K562 (cell line): ENCODE measurements at regions not wholly inside any gene's neighbourhood (a gene's known extent, or its start where the extent isn't known, plus 50 kb on each side); places are given as distances from the start of the nearest gene placed in this dataset.

Experiments used
- CEBPG ChIP-seq, 3 experiments: fragments of 200-800 bp in 1 of 3; sonication (Bioruptor generic) in 1 of 3; sonication (generic) in 1 of 3; formaldehyde crosslinking in 1 of 3; IDR thresholded peaks in 2 of 3; conservative IDR thresholded peaks in 1 of 3; 2 replicates each; pipeline versions ENCODE4 v1.6.1 to v1.8.0; 2016 to 2022; ENCODE audit warnings: missing compliant biosample characterization in 2 of 3, missing genetic modification characterization in 2 of 3, mild to moderate bottlenecking in 1 of 3, missing genetic modification reagents in 1 of 3
- EP300 ChIP-seq: IDR thresholded peaks from 2 replicates; pipeline ENCODE4 v1.6.1; 2012; ENCODE audit warnings: low read length, improper control_type of control experiment
- FOXJ3 ChIP-seq: sonication (generic); formaldehyde crosslinking; IDR thresholded peaks from 2 replicates; pipeline ENCODE4 v1.4.0; 2020; ENCODE audit warnings: mild to moderate bottlenecking, missing genetic modification reagents
- MECOM ChIP-seq: fragments of 250-450 bp; sonication (Bioruptor Pico); IDR thresholded peaks from 2 replicates; pipeline ENCODE4 v1.8.0; 2022; ENCODE audit warnings: inconsistent platforms
- MTA3 ChIP-seq: fragments of 450-650 bp; formaldehyde crosslinking; IDR thresholded peaks from 2 replicates; pipeline ENCODE4 v1.6.1; 2017; ENCODE audit warnings: mild to moderate bottlenecking, borderline replicate concordance
- POLR2B ChIP-seq: fragments of 450-650 bp; IDR thresholded peaks from 2 replicates; pipeline ENCODE4 v1.6.1; 2018; ENCODE audit warnings: low read depth; ENCODE audit not compliant: partially characterized antibody
- SIN3A ChIP-seq, 2 experiments: fragments of 150-350 bp in 1 of 2; IDR thresholded peaks; 2 replicates each; pipeline ENCODE4 v1.6.1; 2011 to 2016; ENCODE audit warnings: borderline replicate concordance in 2 of 2, low read depth in 2 of 2, low read length in 2 of 2, mild to moderate bottlenecking in 2 of 2, moderate library complexity in 2 of 2; ENCODE audit not compliant: control insufficient read depth in 1 of 2
- ZKSCAN8 ChIP-seq: fragments of 200-800 bp; sonication (Bioruptor generic); IDR thresholded peaks from 2 replicates; pipeline ENCODE4 v1.6.1; 2016; ENCODE audit warnings: missing genetic modification characterization, missing compliant biosample characterization
- ZNF140 ChIP-seq: fragments of 250-450 bp; sonication (Bioruptor Pico); IDR thresholded peaks from 2 replicates; pipeline ENCODE4 v1.8.0; 2021; ENCODE audit warnings: moderate library complexity, mild to moderate bottlenecking, inconsistent platforms
- ZNF347 ChIP-seq: fragments of 450-650 bp; formaldehyde crosslinking; IDR thresholded peaks from 2 replicates; pipeline ENCODE4 v1.4.0; 2020; ENCODE audit warnings: low read depth, mild to moderate bottlenecking, moderate library complexity
- ZNF696 ChIP-seq: fragments of 250-450 bp; sonication (Bioruptor Pico); conservative IDR thresholded peaks from 2 replicates; pipeline ENCODE4 v1.4.0; 2020; ENCODE audit warnings: mild to moderate bottlenecking, moderate library complexity
- ZNF785 ChIP-seq: fragments of 250-450 bp; sonication (Bioruptor Pico); IDR thresholded peaks from 2 replicates; pipeline ENCODE4 v1.4.0; 2020; ENCODE audit warnings: mild to moderate bottlenecking
- TF ChIP-seq, protein P1 (sequence below): fragments of 250-450 bp; sonication (Bioruptor Pico); IDR thresholded peaks from 2 replicates; pipeline ENCODE4 v1.5.0; 2021
- TF ChIP-seq, protein P2 (sequence below): IDR thresholded peaks from 2 replicates; pipeline ENCODE4 v1.6.1; 2012; ENCODE audit warnings: low read depth, low read length, improper control_type of control experiment, borderline replicate concordance
- TF ChIP-seq, protein P3 (sequence below): fragments of 250-450 bp; sonication (Bioruptor Pico); IDR thresholded peaks from 2 replicates; pipeline ENCODE4 v1.5.0; 2021; ENCODE audit warnings: mild to moderate bottlenecking, borderline replicate concordance
- TF ChIP-seq, protein P4 (sequence below): fragments of 450-650 bp; formaldehyde crosslinking; IDR thresholded peaks from 2 replicates; pipeline ENCODE4 v1.4.0; 2022; ENCODE audit warnings: missing genetic modification characterization
- TF ChIP-seq, protein P5 (sequence below): sonication (generic); formaldehyde crosslinking; IDR thresholded peaks from 2 replicates; pipeline ENCODE4 v1.5.0; 2020; ENCODE audit warnings: missing genetic modification reagents

DNA sequence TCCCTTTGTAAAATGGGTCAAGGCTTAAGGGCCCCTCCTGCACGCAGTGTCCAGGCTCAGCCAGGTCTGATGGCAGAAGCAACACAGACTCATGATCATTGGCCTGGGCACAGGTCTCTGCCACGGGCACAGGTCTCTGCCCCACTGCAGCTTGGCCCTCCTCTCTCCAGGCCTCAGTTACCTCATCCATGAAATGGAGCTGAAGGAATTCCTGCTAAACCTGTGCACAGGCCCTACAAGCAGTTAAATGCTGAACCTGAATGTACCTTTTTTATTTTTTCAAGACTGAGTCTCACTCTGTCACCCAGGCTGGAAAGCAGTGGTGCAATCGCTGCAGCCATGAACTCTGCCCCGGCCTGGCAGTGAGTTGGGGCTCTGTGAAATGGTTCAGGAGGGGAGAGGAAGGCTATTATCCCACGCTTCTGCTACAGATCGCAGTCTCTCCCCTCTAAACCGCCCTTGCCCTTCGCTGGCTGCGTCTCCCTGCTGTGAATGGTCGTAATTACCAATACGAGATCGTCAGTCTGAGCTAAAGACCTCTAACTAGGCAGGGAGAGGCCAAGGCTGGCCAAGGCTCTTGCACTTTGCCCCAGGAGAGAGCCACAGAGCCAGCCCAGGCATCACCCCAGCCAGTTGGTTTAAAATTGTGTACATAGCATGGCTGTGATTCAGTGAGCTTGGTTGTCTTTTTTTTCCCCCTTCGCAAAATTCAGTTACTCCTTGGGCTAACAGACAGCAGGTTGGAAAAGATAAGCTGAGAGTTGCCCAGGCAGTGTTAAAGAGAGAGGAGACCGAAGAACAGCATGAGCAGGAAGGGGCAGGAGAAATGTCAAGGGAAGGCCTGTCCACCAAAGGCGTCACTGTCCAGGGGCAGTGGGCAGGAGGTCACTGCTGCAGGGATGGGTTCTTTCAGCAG is 93.0 kb upstream of the KCTD7 start (continued):
- TF ChIP-seq FOXJ3 (no peak), MTA3 (no peak), ZNF785 (CRISPR knock-in tag) (no peak), ZNF140 (CRISPR knock-in tag) (no peak), POLR2B (no peak), CEBPG (CRISPR knock-in tag; IDR thresholded peaks at IDR 0.05) (no peak), CEBPG (tag; conservative IDR thresholded peaks at IDR 0.05 in 1 of 2, IDR thresholded peaks at IDR 0.05 in 1 of 2) (no peak), MECOM (CRISPR knock-in tag) (no peak), EP300 (peak; percentile 49; the same call in 1 of the 2 replicates), ZNF347 (CRISPR knock-in tag) (no peak), ZNF696 (no peak), SIN3A (IDR thresholded peaks at IDR 0.05; ENCODE audit: borderline replicate concordance in 2 of 2, control insufficient read depth in 1 of 2, low read depth in 2 of 2, low read length in 2 of 2) (no peak), ZKSCAN8 (CRISPR knock-in tag) (no peak)
- TF ChIP-seq, protein P1, sequence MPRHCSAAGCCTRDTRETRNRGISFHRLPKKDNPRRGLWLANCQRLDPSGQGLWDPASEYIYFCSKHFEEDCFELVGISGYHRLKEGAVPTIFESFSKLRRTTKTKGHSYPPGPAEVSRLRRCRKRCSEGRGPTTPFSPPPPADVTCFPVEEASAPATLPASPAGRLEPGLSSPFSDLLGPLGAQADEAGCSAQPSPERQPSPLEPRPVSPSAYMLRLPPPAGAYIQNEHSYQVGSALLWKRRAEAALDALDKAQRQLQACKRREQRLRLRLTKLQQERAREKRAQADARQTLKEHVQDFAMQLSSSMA (CRISPR knock-in tag): no peak
- TF ChIP-seq, protein P2, sequence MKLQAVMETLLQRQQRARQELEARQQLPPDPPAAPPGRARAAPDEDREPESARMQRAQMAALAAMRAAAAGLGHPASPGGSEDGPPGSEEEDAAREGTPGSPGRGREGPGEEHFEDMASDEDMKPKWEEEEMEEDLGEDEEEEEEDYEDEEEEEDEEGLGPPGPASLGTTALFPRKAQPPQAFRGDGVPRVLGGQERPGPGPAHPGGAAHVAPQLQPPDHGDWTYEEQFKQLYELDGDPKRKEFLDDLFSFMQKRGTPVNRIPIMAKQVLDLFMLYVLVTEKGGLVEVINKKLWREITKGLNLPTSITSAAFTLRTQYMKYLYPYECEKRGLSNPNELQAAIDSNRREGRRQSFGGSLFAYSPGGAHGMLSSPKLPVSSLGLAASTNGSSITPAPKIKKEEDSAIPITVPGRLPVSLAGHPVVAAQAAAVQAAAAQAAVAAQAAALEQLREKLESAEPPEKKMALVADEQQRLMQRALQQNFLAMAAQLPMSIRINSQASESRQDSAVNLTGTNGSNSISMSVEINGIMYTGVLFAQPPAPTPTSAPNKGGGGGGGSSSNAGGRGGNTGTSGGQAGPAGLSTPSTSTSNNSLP: no peak
- TF ChIP-seq, protein P3, sequence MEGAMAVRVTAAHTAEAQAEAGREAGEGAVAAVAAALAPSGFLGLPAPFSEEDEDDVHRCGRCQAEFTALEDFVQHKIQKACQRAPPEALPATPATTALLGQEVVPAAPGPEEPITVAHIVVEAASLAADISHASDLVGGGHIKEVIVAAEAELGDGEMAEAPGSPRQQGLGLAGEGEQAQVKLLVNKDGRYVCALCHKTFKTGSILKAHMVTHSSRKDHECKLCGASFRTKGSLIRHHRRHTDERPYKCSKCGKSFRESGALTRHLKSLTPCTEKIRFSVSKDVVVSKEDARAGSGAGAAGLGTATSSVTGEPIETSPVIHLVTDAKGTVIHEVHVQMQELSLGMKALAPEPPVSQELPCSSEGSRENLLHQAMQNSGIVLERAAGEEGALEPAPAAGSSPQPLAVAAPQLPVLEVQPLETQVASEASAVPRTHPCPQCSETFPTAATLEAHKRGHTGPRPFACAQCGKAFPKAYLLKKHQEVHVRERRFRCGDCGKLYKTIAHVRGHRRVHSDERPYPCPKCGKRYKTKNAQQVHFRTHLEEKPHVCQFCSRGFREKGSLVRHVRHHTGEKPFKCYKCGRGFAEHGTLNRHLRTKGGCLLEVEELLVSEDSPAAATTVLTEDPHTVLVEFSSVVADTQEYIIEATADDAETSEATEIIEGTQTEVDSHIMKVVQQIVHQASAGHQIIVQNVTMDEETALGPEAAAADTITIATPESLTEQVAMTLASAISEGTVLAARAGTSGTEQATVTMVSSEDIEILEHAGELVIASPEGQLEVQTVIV (CRISPR knock-in tag): no peak
- TF ChIP-seq, protein P4, sequence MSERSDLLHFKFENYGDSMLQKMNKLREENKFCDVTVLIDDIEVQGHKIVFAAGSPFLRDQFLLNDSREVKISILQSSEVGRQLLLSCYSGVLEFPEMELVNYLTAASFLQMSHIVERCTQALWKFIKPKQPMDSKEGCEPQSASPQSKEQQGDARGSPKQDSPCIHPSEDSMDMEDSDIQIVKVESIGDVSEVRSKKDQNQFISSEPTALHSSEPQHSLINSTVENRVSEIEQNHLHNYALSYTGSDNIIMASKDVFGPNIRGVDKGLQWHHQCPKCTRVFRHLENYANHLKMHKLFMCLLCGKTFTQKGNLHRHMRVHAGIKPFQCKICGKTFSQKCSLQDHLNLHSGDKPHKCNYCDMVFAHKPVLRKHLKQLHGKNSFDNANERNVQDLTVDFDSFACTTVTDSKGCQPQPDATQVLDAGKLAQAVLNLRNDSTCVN (CRISPR knock-in tag): no peak
- TF ChIP-seq, protein P5, sequence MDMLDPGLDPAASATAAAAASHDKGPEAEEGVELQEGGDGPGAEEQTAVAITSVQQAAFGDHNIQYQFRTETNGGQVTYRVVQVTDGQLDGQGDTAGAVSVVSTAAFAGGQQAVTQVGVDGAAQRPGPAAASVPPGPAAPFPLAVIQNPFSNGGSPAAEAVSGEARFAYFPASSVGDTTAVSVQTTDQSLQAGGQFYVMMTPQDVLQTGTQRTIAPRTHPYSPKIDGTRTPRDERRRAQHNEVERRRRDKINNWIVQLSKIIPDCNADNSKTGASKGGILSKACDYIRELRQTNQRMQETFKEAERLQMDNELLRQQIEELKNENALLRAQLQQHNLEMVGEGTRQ (CRISPR knock-in tag): no peak
